Neural crest cell (in vitro differentiated cells): ENCODE measurements at regions not wholly inside any gene's neighbourhood (a gene's known extent, or its start where the extent isn't known, plus 50 kb on each side); places are given as distances from the start of the nearest gene placed in this dataset.
"Not testable (repeated sequence)": the region's sequence is repeated elsewhere in the genome, so short reads cannot be mapped to it uniquely, and the experiment has no call there.

Experiments
- DNase-seq: peaks from one replicate; pipeline ENCODE4 v3.0.0; 2021; ENCODE audit warnings: low read depth, mixed read lengths, low spot score
- H3K27ac Mint-ChIP-seq: one replicate; pipeline ENCODE4 v1.8.0; 2021; ENCODE audit warnings: mild to moderate bottlenecking, mixed read lengths; ENCODE audit not compliant: unreplicated experiment
- H3K27me3 Mint-ChIP-seq: 2 replicates; pipeline ENCODE4 v1.8.0; 2021; ENCODE audit warnings: low read depth, mild to moderate bottlenecking, mixed read lengths
- H3K36me3 Mint-ChIP-seq: 2 replicates; pipeline ENCODE4 v1.8.0; 2021; ENCODE audit warnings: low read depth, mild to moderate bottlenecking, mixed read lengths
- H3K4me1 Mint-ChIP-seq: 2 replicates; pipeline ENCODE4 v1.8.0; 2021; ENCODE audit warnings: mixed read lengths
- H3K4me3 Mint-ChIP-seq: one replicate; pipeline ENCODE4 v1.8.0; 2021; ENCODE audit warnings: mild to moderate bottlenecking, mixed read lengths
- H3K9me3 Mint-ChIP-seq: 2 replicates; pipeline ENCODE4 v1.8.0; 2021; ENCODE audit warnings: mixed read lengths
- TF ChIP-seq, protein P1 (sequence below): fragments of 200-600 bp; sonication (generic); conservative IDR thresholded peaks from 2 replicates; pipeline ENCODE4 v1.5.0; 2021; ENCODE audit warnings: antibody characterized with exemption, mild to moderate bottlenecking

DNA sequence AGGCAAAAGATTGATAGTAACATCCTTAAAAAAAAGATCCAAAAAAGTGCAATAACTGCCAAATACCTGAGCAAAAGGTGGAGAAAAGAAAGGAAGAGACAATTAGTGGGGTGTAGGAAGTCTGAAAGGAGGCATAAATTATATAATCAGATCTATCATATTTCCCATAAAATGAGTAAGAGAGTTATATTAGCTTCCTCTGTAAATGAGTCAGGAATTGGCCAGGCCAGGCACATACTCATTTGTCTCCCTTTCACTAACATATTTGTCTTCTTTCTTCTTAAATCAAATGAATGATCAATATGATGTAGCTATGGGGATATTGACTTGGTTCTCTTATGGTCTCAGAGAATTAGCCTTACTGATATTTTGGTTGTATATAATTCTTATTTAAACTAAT, 292.3 kb upstream of the CADM2 start:
- Mint-ChIP-seq H3K4me1 (no peaks in the 10 kb centered on the region), H3K27ac (no peak overlapping the region), H3K9me3 (peaks cover 3% of the 10 kb centered on the region), H3K4me3 (no peak overlapping the region), H3K36me3 (no peaks in the 10 kb centered on the region), H3K27me3 (no peaks in the 10 kb centered on the region)
- DNase-seq, result no peak
- TF ChIP-seq, protein P1, sequence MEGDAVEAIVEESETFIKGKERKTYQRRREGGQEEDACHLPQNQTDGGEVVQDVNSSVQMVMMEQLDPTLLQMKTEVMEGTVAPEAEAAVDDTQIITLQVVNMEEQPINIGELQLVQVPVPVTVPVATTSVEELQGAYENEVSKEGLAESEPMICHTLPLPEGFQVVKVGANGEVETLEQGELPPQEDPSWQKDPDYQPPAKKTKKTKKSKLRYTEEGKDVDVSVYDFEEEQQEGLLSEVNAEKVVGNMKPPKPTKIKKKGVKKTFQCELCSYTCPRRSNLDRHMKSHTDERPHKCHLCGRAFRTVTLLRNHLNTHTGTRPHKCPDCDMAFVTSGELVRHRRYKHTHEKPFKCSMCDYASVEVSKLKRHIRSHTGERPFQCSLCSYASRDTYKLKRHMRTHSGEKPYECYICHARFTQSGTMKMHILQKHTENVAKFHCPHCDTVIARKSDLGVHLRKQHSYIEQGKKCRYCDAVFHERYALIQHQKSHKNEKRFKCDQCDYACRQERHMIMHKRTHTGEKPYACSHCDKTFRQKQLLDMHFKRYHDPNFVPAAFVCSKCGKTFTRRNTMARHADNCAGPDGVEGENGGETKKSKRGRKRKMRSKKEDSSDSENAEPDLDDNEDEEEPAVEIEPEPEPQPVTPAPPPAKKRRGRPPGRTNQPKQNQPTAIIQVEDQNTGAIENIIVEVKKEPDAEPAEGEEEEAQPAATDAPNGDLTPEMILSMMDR, result no peak

DNA sequence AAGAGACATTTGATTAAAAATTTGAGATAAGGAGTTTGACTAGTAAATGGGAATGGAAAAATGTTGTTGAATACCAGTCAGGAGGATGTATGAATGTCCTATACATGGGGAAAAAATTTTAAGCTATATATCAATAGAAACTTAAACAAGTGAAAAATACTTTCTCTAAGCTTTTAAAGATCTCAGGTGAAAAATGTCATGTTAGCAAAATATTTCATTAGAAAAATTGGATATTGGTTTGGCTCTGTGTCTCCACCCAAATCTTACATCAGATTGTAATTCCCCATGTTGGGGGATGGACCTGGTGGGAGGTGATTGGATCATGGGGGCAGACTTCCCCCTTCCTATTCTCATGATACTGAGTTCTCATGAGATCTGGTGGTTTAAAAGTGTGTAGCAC, 279.6 kb upstream of the CADM2 start:
- no peak for DNase-seq
- Mint-ChIP-seq H3K36me3 (no peaks in the 10 kb centered on the region), H3K9me3 (peaks cover 2% of the 10 kb centered on the region), H3K4me3 (no peak overlapping the region), H3K4me1 (no peaks in the 10 kb centered on the region), H3K27me3 (no peaks in the 10 kb centered on the region), H3K27ac (no peak overlapping the region)
- TF ChIP-seq, protein P1, result no peak

DNA sequence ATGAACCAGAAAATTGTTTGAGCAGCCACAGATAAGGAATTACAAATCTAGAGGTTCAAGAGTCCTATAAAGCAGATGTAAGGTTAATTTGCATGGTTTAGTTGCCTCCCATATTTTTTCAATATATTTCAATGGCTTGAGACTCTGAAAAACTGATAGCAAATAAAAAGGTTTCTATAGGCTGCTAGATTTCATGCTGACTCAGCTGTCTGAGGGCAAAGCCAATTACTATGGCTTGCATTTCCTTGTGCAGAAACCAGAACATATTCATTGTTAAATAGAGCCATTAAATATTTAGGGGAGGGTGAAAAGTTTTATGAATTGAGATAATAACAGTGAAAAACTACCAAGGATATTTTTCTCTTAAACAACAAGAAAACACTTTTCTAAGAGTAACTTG, 278.1 kb upstream of the CADM2 start:
- Mint-ChIP-seq H3K36me3 (no peaks in the 10 kb centered on the region), H3K27me3 (no peaks in the 10 kb centered on the region), H3K27ac (no peak overlapping the region)

DNA sequence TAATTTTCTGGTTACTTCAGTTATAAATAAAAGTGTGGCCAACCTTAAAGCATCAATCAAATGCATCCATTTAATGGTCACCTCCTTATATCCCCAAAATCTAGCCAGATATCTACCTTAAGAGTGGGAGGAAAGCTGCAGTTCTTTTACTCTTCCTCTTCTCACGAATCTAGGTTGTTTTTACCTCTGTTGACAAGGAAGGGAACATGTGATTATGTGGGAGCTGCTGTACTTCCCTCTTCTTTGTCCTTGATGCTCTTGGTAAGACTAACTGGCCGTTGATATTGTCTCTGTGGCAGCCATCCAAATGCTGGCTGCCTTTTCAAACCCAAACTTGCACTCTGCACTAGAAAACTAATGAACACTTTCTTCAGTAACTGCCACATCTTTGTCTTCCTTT, 275.3 kb upstream of the CADM2 start:
- Mint-ChIP-seq H3K9me3 (peaks cover 4% of the 10 kb centered on the region), H3K36me3 (no peaks in the 10 kb centered on the region), H3K4me3 (no peak overlapping the region), H3K4me1 (no peaks in the 10 kb centered on the region), H3K27ac (no peak overlapping the region), H3K27me3 (no peaks in the 10 kb centered on the region)
- no peak for DNase-seq
- TF ChIP-seq, protein P1, result no peak

More for the DNA sequence above, 278.1 kb upstream of the CADM2 start:
- no peak for DNase-seq
- Mint-ChIP-seq H3K4me3 (no peak overlapping the region), H3K4me1 (no peaks in the 10 kb centered on the region), H3K9me3 (peaks cover 4% of the 10 kb centered on the region)
- TF ChIP-seq, protein P1, result no peak

DNA sequence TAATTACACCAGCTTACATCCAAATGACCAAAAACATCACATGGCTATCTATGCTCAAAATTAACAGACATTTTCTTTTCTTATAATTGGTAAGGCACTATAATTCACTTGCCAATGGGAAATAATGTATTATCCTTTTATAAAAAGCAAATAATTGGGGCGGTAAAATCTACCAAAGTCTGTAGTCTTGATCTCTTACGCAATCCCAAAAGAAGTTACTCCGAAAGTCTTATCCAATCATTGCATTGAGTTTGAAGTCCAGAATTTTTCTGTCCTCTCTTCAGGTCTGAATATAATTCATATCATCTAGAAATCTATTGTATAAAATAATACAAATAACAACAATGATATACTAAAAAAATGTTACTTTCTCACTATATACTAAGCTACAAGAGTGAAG, 273.3 kb upstream of the CADM2 start:
- H3K27me3 Mint-ChIP-seq, result no peaks in the 10 kb centered on the region
- DNase-seq, result no peak
- H3K4me3 Mint-ChIP-seq, result no peak overlapping the region
- TF ChIP-seq, protein P1, result no peak
- H3K9me3 Mint-ChIP-seq, result peaks cover 2% of the 10 kb centered on the region
- no peaks in the 10 kb centered on the region for H3K4me1 Mint-ChIP-seq
- H3K36me3 Mint-ChIP-seq, result no peaks in the 10 kb centered on the region
- H3K27ac Mint-ChIP-seq, result no peak overlapping the region

DNA sequence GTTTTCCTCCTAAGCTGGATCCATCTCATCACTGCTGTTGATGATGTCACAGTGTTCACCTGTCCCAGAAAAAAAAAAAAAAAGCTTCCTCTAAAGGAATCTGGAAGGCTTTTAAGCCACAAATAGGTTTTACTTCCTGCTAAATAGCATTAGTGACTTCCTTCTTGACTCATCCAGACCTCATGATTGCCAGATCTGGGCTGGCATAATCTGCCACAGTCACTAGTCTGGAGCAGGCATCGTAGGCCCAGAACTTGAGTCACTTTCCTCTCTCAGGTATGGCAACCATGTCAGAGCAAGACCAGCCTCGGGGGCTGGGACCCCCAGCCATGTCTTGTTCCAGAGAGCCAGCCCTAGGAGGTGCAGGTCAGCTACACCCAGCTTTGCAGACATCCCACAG, 266.5 kb upstream of the CADM2 start:
- Mint-ChIP-seq H3K27ac (no peak overlapping the region), H3K4me3 (no peak overlapping the region), H3K4me1 (no peaks in the 10 kb centered on the region), H3K9me3 (no peaks in the 10 kb centered on the region), H3K27me3 (no peaks in the 10 kb centered on the region), H3K36me3 (no peaks in the 10 kb centered on the region)
- DNase-seq, result no peak
- TF ChIP-seq, protein P1, result no peak

DNA sequence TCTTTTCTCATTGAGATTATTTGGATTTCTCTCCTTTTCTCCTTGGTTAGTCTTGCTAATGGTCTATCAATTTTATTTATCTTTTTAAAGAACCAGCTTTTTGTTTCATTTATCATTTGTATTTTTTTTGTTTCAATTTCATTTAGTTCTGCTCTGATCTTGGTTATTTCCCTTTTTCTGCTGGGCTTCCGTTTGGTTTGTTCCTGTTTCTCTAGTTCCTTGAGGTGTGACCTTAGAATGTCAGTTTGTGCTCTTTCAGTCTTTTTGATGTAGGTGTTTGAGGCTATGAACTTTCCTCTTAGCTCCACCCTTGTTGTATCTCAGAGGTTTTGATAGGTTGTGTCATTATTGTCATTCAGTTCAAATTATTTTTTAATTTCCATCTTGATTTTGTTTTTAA, 248.5 kb upstream of the CADM2 start:
- peaks cover 16% of the 10 kb centered on the region for H3K9me3 Mint-ChIP-seq
- not testable (repeated sequence) for H3K4me3 Mint-ChIP-seq, H3K4me1 Mint-ChIP-seq, DNase-seq, H3K27me3 Mint-ChIP-seq, H3K36me3 Mint-ChIP-seq, H3K27ac Mint-ChIP-seq
